MM.1S (cell line): ENCODE measurements at regions not wholly inside any gene's neighbourhood (a gene's known extent, or its start where the extent isn't known, plus 50 kb on each side); places are given as distances from the start of the nearest gene placed in this dataset.

Source experiments
- DNase-seq: peaks from one replicate; pipeline ENCODE4 v3.0.0-alpha.2; 2015
- H2AFZ ChIP-seq: fragments of 300-600 bp; sonication (generic); 2 replicates; pipeline ENCODE4 v1.6.0; 2016; ENCODE audit warnings: antibody characterized with exemption, low read length
- H3F3A ChIP-seq: fragments of 300-600 bp; sonication (generic); 2 replicates; pipeline ENCODE4 v1.6.1; 2016; ENCODE audit warnings: mild to moderate bottlenecking, antibody characterized with exemption, low read length, moderate library complexity, mixed read lengths; ENCODE audit not compliant: insufficient read depth
- H3K27ac ChIP-seq: fragments of 300-600 bp; sonication (generic); 2 replicates; pipeline ENCODE4 v1.5.1; 2016; ENCODE audit warnings: mild to moderate bottlenecking, low read length
- H3K27me3 ChIP-seq: fragments of 300-600 bp; sonication (generic); replicated peaks from 2 replicates; pipeline ENCODE4 v1.6.0; 2016; ENCODE audit warnings: low read length; ENCODE audit not compliant: insufficient read depth
- H3K36me3 ChIP-seq: fragments of 300-600 bp; sonication (generic); replicated peaks from 2 replicates; pipeline ENCODE4 v1.6.1; 2016; ENCODE audit warnings: mild to moderate bottlenecking, low read length, mixed read lengths; ENCODE audit not compliant: insufficient read depth
- H3K4me1 ChIP-seq: fragments of 300-600 bp; sonication (generic); 2 replicates; pipeline ENCODE4 v1.6.1; 2016; ENCODE audit warnings: low read length, mixed read lengths
- H3K4me2 ChIP-seq: fragments of 300-600 bp; sonication (generic); 2 replicates; pipeline ENCODE4 v1.6.0; 2016; ENCODE audit warnings: low read depth, low read length
- H3K4me3 ChIP-seq: fragments of 300-600 bp; sonication (generic); 2 replicates; pipeline ENCODE4 v1.5.1; 2016; ENCODE audit warnings: low read length, mixed read lengths
- H3K79me2 ChIP-seq: fragments of 300-600 bp; sonication (generic); 2 replicates; pipeline ENCODE4 v1.6.1; 2016; ENCODE audit warnings: mixed run types, low read length, mixed read lengths
- H3K9ac ChIP-seq: fragments of 300-600 bp; sonication (generic); 2 replicates; pipeline ENCODE4 v1.6.1; 2016; ENCODE audit warnings: low read length, mixed read lengths
- H3K9me2 ChIP-seq: fragments of 300-600 bp; sonication (generic); replicated peaks from 2 replicates; pipeline ENCODE4 v1.6.1; 2016; ENCODE audit warnings: mild to moderate bottlenecking, low read length, mixed read lengths; ENCODE audit not compliant: insufficient read depth
- H3K9me3 ChIP-seq: fragments of 300-600 bp; sonication (generic); replicated peaks from 2 replicates; pipeline ENCODE4 v1.6.1; 2016; ENCODE audit warnings: mild to moderate bottlenecking, low read length, mixed read lengths; ENCODE audit not compliant: insufficient read depth
- H4K20me1 ChIP-seq: fragments of 300-600 bp; sonication (generic); 2 replicates; pipeline ENCODE4 v1.6.1; 2016; ENCODE audit warnings: mild to moderate bottlenecking, low read length, moderate library complexity, mixed read lengths; ENCODE audit not compliant: insufficient read depth
- EZH2 ChIP-seq: fragments of 300-600 bp; sonication (generic); optimal IDR thresholded peaks from 2 replicates; pipeline ENCODE3; 2017; ENCODE audit warnings: low read depth, mild to moderate bottlenecking, antibody characterized with exemption, low read length, mixed read lengths
- EZH2phosphoT487 ChIP-seq: fragments of 300-600 bp; sonication (generic); IDR thresholded peaks from 2 replicates; pipeline ENCODE4 v1.6.1; 2018; ENCODE audit warnings: antibody characterized with exemption, low read length
- TF ChIP-seq, protein P1 (sequence below): fragments of 300-600 bp; sonication (generic); IDR thresholded peaks from 2 replicates; pipeline ENCODE4 v1.5.1; 2016; ENCODE audit warnings: antibody characterized with exemption, low read length, mixed read lengths

DNA sequence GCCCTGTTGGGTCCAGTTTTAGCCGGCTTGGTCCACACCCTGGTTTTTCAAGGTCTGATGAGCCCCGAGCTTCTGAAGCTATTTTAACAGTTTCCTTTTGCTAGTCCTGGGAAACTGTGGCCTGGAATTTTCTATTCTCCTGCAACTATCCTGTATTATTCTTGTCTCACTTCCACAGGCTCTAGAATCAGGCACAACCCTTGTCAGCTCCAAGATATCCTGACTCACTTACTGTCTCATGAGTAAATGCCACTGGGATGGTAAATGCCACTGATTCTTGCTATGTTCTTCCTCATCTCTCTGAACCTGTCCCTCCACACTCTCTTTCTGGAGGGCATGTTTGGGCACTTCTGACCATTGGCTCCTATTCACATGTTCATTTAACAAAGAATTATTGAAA, 611.5 kb upstream of the IGFBP3 start:
- no peaks in the 10 kb centered on the region for H3K79me2 ChIP-seq
- no peaks in the 10 kb centered on the region for H3K36me3 ChIP-seq
- no peaks in the 10 kb centered on the region for H3K4me1 ChIP-seq
- H3K4me3 ChIP-seq, result no peak overlapping the region
- no peak overlapping the region for H3K27ac ChIP-seq
- H2AFZ ChIP-seq, result no peak overlapping the region
- no peaks in the 10 kb centered on the region for H3F3A ChIP-seq
- no peak overlapping the region for H3K9ac ChIP-seq
- no peaks in the 10 kb centered on the region for H3K9me3 ChIP-seq
- no peaks in the 10 kb centered on the region for H4K20me1 ChIP-seq
- TF ChIP-seq EZH2phosphoT487, result no peak
- TF ChIP-seq, protein P1, sequence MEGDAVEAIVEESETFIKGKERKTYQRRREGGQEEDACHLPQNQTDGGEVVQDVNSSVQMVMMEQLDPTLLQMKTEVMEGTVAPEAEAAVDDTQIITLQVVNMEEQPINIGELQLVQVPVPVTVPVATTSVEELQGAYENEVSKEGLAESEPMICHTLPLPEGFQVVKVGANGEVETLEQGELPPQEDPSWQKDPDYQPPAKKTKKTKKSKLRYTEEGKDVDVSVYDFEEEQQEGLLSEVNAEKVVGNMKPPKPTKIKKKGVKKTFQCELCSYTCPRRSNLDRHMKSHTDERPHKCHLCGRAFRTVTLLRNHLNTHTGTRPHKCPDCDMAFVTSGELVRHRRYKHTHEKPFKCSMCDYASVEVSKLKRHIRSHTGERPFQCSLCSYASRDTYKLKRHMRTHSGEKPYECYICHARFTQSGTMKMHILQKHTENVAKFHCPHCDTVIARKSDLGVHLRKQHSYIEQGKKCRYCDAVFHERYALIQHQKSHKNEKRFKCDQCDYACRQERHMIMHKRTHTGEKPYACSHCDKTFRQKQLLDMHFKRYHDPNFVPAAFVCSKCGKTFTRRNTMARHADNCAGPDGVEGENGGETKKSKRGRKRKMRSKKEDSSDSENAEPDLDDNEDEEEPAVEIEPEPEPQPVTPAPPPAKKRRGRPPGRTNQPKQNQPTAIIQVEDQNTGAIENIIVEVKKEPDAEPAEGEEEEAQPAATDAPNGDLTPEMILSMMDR, result no peak
- no peak for TF ChIP-seq EZH2
- H3K4me2 ChIP-seq, result no peak overlapping the region
- DNase-seq, result no peak
- H3K27me3 ChIP-seq, result no peaks in the 10 kb centered on the region
- no peaks in the 10 kb centered on the region for H3K9me2 ChIP-seq

DNA sequence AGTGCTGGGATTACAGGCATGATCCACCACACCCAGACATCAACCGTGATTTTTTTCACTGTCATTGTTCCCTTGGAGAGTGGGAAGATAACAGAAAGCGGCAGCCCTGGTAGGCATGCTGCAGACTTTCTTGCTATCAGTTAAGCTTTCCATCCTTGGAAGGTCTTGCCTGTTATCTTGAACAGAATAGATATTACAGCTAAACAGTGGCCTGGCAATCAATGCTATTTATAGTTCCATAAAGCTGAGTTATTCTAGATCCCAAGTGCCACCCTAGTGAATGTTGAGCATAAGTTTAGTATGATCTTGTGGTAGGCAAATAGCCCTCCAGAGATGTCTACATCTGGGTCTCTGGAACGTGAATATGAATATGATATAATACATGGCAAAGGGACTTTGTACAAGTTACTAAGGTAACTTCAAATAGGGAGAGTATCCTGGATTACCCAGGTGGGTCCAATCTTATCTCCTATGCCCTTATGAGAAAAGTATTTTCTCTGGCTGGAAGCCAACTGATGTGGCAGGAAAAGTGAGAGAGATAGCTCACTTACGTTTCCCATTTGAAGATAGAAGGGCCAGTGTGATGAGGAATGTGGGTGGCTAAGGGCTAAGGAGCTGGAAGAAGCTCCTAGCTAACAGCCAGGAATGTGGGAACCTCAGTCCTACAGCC, 609.1 kb upstream of the IGFBP3 start:
- Histone ChIP-seq H3K79me2 (no peaks in the 10 kb centered on the region), H3K27me3 (no peaks in the 10 kb centered on the region), H3K9ac (no peak overlapping the region), H3K36me3 (no peaks in the 10 kb centered on the region), H4K20me1 (no peaks in the 10 kb centered on the region), H3K27ac (no peak overlapping the region), H3K9me3 (no peaks in the 10 kb centered on the region), H2AFZ (no peak overlapping the region), H3K4me2 (no peak overlapping the region), H3K9me2 (no peaks in the 10 kb centered on the region), H3K4me3 (no peak overlapping the region), H3K4me1 (no peaks in the 10 kb centered on the region), H3F3A (no peaks in the 10 kb centered on the region)
- no peak for TF ChIP-seq EZH2phosphoT487
- TF ChIP-seq EZH2, result no peak
- TF ChIP-seq, protein P1, result no peak
- no peak for DNase-seq

DNA sequence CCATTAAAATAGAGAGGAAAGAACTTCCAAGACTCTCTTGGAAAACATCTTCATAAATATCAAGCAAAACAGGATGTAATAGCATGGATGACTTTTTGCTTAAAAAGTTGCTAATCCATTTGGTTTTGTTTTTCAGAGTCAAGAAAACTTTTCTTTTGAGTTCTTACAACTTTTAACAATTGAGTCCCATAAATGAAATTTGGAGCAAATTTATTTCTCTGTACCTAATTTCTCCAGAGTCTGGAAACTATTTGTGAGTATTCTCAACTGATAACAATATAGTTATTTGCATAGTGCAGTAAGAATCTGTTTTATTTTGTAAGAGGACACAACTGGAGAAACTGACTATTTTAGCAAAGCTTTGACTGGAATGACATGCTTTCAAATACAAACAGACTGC, 606.3 kb upstream of the IGFBP3 start:
- H3K27ac ChIP-seq, result no peak overlapping the region
- H3K79me2 ChIP-seq, result no peaks in the 10 kb centered on the region
- TF ChIP-seq, protein P1, result no peak
- TF ChIP-seq EZH2phosphoT487 (no peak), EZH2 (no peak)
- no peaks in the 10 kb centered on the region for H3K27me3 ChIP-seq
- no peak for DNase-seq
- H3K4me2 ChIP-seq, result no peak overlapping the region
- H3K9ac ChIP-seq, result no peak overlapping the region
- no peak overlapping the region for H2AFZ ChIP-seq
- no peaks in the 10 kb centered on the region for H3K4me1 ChIP-seq
- H3K36me3 ChIP-seq, result no peaks in the 10 kb centered on the region
- no peak overlapping the region for H3K4me3 ChIP-seq
- no peaks in the 10 kb centered on the region for H4K20me1 ChIP-seq
- no peaks in the 10 kb centered on the region for H3K9me3 ChIP-seq
- no peaks in the 10 kb centered on the region for H3F3A ChIP-seq
- H3K9me2 ChIP-seq, result no peaks in the 10 kb centered on the region
